Parathyroid adenoma (tissue), 2 donors: ENCODE measurements at regions not wholly inside any gene's neighbourhood (a gene's known extent, or its start where the extent isn't known, plus 50 kb on each side); places are given as distances from the start of the nearest gene placed in this dataset.

Experiments used
- H2AFZ ChIP-seq: fragments of 300-600 bp; sonication (generic); one replicate; pipeline ENCODE4 v1.7.0; 2017; ENCODE audit warnings: antibody characterized with exemption, mild to moderate bottlenecking
- H3K27ac ChIP-seq: fragments of 300-600 bp; sonication (generic); one replicate; pipeline ENCODE4 v1.7.0; 2017
- H3K27me3 ChIP-seq: fragments of 300-600 bp; sonication (generic); one replicate; pipeline ENCODE4 v1.7.0; 2017; ENCODE audit warnings: low read length; ENCODE audit not compliant: control insufficient read depth, insufficient read depth
- H3K36me3 ChIP-seq: fragments of 300-600 bp; sonication (generic); one replicate; pipeline ENCODE4 v1.7.0; 2017; ENCODE audit warnings: low read length; ENCODE audit not compliant: control insufficient read depth, insufficient read depth
- H3K4me1 ChIP-seq: fragments of 300-600 bp; sonication (generic); one replicate; pipeline ENCODE4 v1.7.0; 2017; ENCODE audit warnings: control low read depth
- H3K4me2 ChIP-seq: fragments of 300-600 bp; sonication (generic); one replicate; pipeline ENCODE4 v1.7.0; 2017; ENCODE audit warnings: low read length
- H3K4me3 ChIP-seq: fragments of 300-600 bp; sonication (generic); one replicate; pipeline ENCODE4 v1.7.0; 2017; ENCODE audit warnings: low read depth, low read length
- H3K79me2 ChIP-seq: fragments of 300-600 bp; sonication (generic); one replicate; pipeline ENCODE4 v1.7.0; 2017; ENCODE audit warnings: control low read depth
- H3K9ac ChIP-seq: fragments of 300-600 bp; sonication (generic); one replicate; pipeline ENCODE4 v1.7.0; 2017; ENCODE audit warnings: mild to moderate bottlenecking
- H3K9me3 ChIP-seq: fragments of 300-600 bp; sonication (generic); one replicate; pipeline ENCODE4 v1.7.0; 2017; ENCODE audit warnings: low read length; ENCODE audit not compliant: control insufficient read depth
- CTCF ChIP-seq: fragments of 300-600 bp; sonication (generic); IDR thresholded peaks from one replicate; pipeline ENCODE4 v1.7.0; 2017; ENCODE audit warnings: antibody characterized with exemption, mild to moderate bottlenecking
- donor health status: primary hyperparathyroidism.

- Histone ChIP-seq H3K4me3 (no peak overlapping the region), H3K27me3 (no peaks in the 10 kb centered on the region), H3K79me2 (no peaks in the 10 kb centered on the region), H3K27ac (no peak overlapping the region), H3K9me3 (no peaks in the 10 kb centered on the region), H3K36me3 (no peaks in the 10 kb centered on the region), H3K4me2 (no peak overlapping the region), H2AFZ (no peak overlapping the region), H3K9ac (no peak overlapping the region), H3K4me1 (no peaks in the 10 kb centered on the region)
- no peak for TF ChIP-seq CTCF
Observed at GRCh38 chr6:130598021-130598989, 228.9 kb upstream of the SMLR1 start.

DNA sequence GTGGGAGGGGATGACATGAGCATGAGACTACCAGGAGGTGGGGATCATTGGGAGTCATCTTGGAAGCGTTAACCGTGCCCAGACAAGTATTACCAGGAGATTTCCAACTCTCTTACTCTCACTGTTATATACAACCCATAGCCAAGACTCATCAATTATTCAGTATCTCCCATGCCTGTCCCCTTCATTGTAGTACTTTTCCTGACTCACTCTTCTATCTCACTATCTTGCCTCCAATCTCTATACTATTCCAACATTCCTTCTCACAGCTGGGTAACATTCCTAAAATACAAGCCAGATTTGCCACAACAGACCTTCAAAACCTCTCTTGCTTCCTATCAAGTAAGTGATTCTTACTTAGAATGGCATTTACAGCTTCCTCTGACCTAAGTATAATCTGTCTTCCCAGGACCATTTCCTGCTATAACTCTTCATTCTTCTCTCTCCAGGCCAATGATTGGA is 226.3 kb upstream of the SMLR1 start:
- H3K4me1 ChIP-seq = no peaks in the 10 kb centered on the region
- no peak overlapping the region for H3K27ac ChIP-seq
- no peak for TF ChIP-seq CTCF
- no peak overlapping the region for H3K9ac ChIP-seq
- H3K4me3 ChIP-seq = no peak overlapping the region
- no peaks in the 10 kb centered on the region for H3K36me3 ChIP-seq
- H3K4me2 ChIP-seq = no peak overlapping the region
- no peak overlapping the region for H2AFZ ChIP-seq
- no peaks in the 10 kb centered on the region for H3K9me3 ChIP-seq
- H3K27me3 ChIP-seq = no peaks in the 10 kb centered on the region
- no peaks in the 10 kb centered on the region for H3K79me2 ChIP-seq

- Histone ChIP-seq H3K36me3 (no peaks in the 10 kb centered on the region), H2AFZ (no peak overlapping the region), H3K9me3 (no peaks in the 10 kb centered on the region), H3K4me1 (no peaks in the 10 kb centered on the region), H3K79me2 (no peaks in the 10 kb centered on the region), H3K9ac (no peak overlapping the region), H3K4me2 (no peak overlapping the region), H3K4me3 (no peak overlapping the region), H3K27me3 (no peaks in the 10 kb centered on the region), H3K27ac (no peak overlapping the region)
- TF ChIP-seq CTCF = no peak
Observed at GRCh38 chr6:130602151-130602770, 224.9 kb upstream of the SMLR1 start.

DNA sequence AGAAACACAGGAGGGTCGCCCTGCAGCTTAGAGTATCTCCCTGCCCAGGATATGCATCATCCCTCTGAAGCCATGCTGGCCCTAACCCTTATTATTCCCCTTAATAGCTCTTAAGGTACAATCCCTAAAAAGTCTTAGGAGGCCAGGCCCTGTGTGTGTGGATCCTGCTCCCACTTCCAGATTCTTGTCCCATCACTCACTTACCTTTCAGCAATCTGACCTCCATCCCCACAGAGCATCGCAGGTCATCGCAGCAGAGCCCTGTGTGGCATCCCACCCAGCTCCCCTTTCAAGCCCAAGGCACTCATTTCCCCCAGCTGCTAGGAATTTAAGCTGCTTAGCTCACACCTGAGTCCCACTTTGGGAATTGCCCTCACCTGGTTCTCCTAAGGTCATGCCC is 223.8 kb upstream of the SMLR1 start:
- H3K4me1 ChIP-seq = no peaks in the 10 kb centered on the region
- no peak overlapping the region for H3K4me3 ChIP-seq
- TF ChIP-seq CTCF = no peak
- no peak overlapping the region for H3K9ac ChIP-seq
- no peak overlapping the region for H2AFZ ChIP-seq
- no peak overlapping the region for H3K4me2 ChIP-seq
- no peaks in the 10 kb centered on the region for H3K27me3 ChIP-seq
- H3K79me2 ChIP-seq = no peaks in the 10 kb centered on the region
- H3K36me3 ChIP-seq = no peaks in the 10 kb centered on the region
- H3K27ac ChIP-seq = no peak overlapping the region
- H3K9me3 ChIP-seq = no peaks in the 10 kb centered on the region
